ENCODE measurements at regions not wholly inside any gene's neighbourhood (a gene's known extent, or its start where the extent isn't known, plus 50 kb on each side); places are given as distances from the start of the nearest gene placed in this dataset.

- in situ Hi-C loops (cut with HindIII; ENCODE audit: extremely low pct_ligation_motif_present, low pct_unique_long_range_greater_than_20kb) (no loop called here), intact Hi-C loops (cut with micrococcal nuclease; ENCODE audit: unreplicated experiment) (loop anchor here (5.0 kb wide), 2 partner anchors 136 to 201 kb away; no protein-coding TSS in a partner anchor)
- ChIA-PET POLR2A (interaction anchor here (0.7 to 2.1 kb wide), 15 partner anchors 20 to 134 kb away, joined by 3 to 12 read pairs (median 4); partner anchors contain the start of gene NEDD9), CTCF (ENCODE audit: low intra/inter-chr PET ratio, low total read pairs) (no interaction called here)
- FAIRE-seq: no peak
- peak; percentile 75 for DNase-seq (ENCODE audit: low spot score)
- Histone ChIP-seq H4K20me1 (ENCODE audit: insufficient read depth, low read length) (no peaks in the 10 kb centered on the region), H3K9me3 (ENCODE audit: low read length) (peaks cover 26% of the 10 kb centered on the region), H3K27me3 (ENCODE audit: control insufficient read depth in 1 of 2, insufficient read depth in 2 of 2, low read length in 2 of 2) (no peaks in the 10 kb centered on the region), H3K4me3 (replicated peaks in 1 of 3; ENCODE audit: insufficient read depth in 1 of 3, low read depth in 2 of 3, low read length in 3 of 3) (no peak overlapping the region), H2AFZ (ENCODE audit: low read length) (no peak overlapping the region), H3K9ac (ENCODE audit: insufficient read depth, low read depth, low read length) (peak overlapping the region; percentile 53), H3K4me2 (ENCODE audit: low read depth, low read length) (peak overlapping the region; percentile 25), H3K4me1 (ENCODE audit: insufficient read depth, low read length) (peaks cover 59% of the 10 kb centered on the region), H3K27ac (ENCODE audit: extremely low read length, insufficient read depth, low read length) (peak overlapping the region; percentile 54), H3K79me2 (ENCODE audit: insufficient read depth, low read length) (no peaks in the 10 kb centered on the region), H3K36me3 (replicated peaks in 1 of 2; ENCODE audit: control insufficient read depth in 1 of 2, insufficient read depth in 2 of 2, low read length in 2 of 2) (no peaks in the 10 kb centered on the region)
- 70% methylated on average over 11 of the region's 11 CpGs for WGBS (ENCODE audit: low lambda C conversion rate)
- no TSS peak for BruUV-seq (replicated peaks)
- peak; percentile 59 for ATAC-seq
- TF ChIP-seq ZNF331 (CRISPR knock-in tag; IDR thresholded peaks at IDR 0.05) (no peak), HMGXB4 (CRISPR knock-in tag; IDR thresholded peaks at IDR 0.05; ENCODE audit: borderline replicate concordance in 1 of 2, low read depth in 1 of 2) (no peak), RNF219 (CRISPR knock-in tag; IDR thresholded peaks at IDR 0.05) (no peak), ATF4 (CRISPR knock-in tag; IDR thresholded peaks at IDR 0.05) (no peak), CREM (IDR thresholded peaks at IDR 0.05) (no peak), CREM (CRISPR knock-in tag; IDR thresholded peaks at IDR 0.05) (no peak), ZNF556 (CRISPR knock-in tag; IDR thresholded peaks at IDR 0.05; ENCODE audit: borderline replicate concordance) (no peak), ZNF160 (CRISPR knock-in tag; IDR thresholded peaks at IDR 0.05) (no peak), BCL6 (CRISPR knock-in tag; IDR thresholded peaks at IDR 0.05) (peak; percentile 4; the same call in 1 of the 2 replicates), YEATS4 (CRISPR knock-in tag; IDR thresholded peaks at IDR 0.05; ENCODE audit: borderline replicate concordance) (no peak), SIN3B (IDR thresholded peaks at IDR 0.05; ENCODE audit: low read length) (no peak), LCORL (IDR thresholded peaks at IDR 0.05) (no peak), LCORL (CRISPR knock-in tag; IDR thresholded peaks at IDR 0.05) (no peak), DRAP1 (CRISPR knock-in tag; IDR thresholded peaks at IDR 0.05) (peak; percentile 42; the same call in 1 of the 2 replicates), ZNF512 (CRISPR knock-in tag; IDR thresholded peaks at IDR 0.05) (peak; percentile 98)
Observed at GRCh38 chr6:11296449-11297375, 64.2 kb upstream of the NEDD9 start.

Measured in HepG2 (cell line).